Uterus (tissue), 2 donors: ENCODE measurements at regions not wholly inside any gene's neighbourhood (a gene's known extent, or its start where the extent isn't known, plus 50 kb on each side); places are given as distances from the start of the nearest gene placed in this dataset.
"Not testable (repeated sequence)": the region's sequence is repeated elsewhere in the genome, so short reads cannot be mapped to it uniquely, and the experiment has no call there.

Experiments
- POLR2A ChIP-seq, 2 donors: fragments of 450-650 bp; IDR thresholded peaks; one replicate each; pipeline ENCODE4 v1.6.1; 2016; ENCODE audit warnings: antibody characterized with exemption in 2 of 2, mild to moderate bottlenecking in 1 of 2, moderate library complexity in 1 of 2
- TF ChIP-seq, protein P1 (sequence below), 4 experiments: fragments of 200-600 bp in 2 of 4; fragments of 450-650 bp in 2 of 4; sonication (generic) in 2 of 4; IDR thresholded peaks; one replicate each; pipeline ENCODE4 v1.5.1; 2016 to 2019; ENCODE audit warnings: antibody characterized with exemption in 4 of 4, mild to moderate bottlenecking in 2 of 4, moderate library complexity in 1 of 4

DNA sequence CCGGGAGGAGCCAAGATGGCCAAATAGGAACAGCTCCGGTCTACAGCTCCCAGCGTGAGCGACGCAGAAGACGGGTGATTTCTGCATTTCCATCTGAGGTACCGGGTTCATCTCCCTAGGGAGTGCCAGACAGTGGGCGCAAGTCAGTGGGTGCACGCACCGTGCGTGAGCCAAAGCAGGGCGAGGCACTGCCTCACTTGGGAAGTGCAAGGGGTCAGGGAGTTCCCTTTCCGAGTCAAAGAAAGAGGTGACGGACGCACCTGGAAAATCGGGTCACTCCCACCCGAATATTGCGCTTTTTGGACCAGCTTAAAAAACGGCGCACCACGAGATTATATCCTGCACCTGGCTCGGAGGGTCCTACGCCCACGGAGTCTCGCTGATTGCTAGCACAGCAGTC is 400.8 kb upstream of the KLHL29 start:
- TF ChIP-seq, protein P1, sequence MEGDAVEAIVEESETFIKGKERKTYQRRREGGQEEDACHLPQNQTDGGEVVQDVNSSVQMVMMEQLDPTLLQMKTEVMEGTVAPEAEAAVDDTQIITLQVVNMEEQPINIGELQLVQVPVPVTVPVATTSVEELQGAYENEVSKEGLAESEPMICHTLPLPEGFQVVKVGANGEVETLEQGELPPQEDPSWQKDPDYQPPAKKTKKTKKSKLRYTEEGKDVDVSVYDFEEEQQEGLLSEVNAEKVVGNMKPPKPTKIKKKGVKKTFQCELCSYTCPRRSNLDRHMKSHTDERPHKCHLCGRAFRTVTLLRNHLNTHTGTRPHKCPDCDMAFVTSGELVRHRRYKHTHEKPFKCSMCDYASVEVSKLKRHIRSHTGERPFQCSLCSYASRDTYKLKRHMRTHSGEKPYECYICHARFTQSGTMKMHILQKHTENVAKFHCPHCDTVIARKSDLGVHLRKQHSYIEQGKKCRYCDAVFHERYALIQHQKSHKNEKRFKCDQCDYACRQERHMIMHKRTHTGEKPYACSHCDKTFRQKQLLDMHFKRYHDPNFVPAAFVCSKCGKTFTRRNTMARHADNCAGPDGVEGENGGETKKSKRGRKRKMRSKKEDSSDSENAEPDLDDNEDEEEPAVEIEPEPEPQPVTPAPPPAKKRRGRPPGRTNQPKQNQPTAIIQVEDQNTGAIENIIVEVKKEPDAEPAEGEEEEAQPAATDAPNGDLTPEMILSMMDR (IDR thresholded peaks at IDR 0.05): not testable (repeated sequence)
- not testable (repeated sequence) for TF ChIP-seq POLR2A (IDR thresholded peaks at IDR 0.05)
